NCI-H128 (cell line): ENCODE measurements at regions not wholly inside any gene's neighbourhood (a gene's known extent, or its start where the extent isn't known, plus 50 kb on each side); places are given as distances from the start of the nearest gene placed in this dataset.

Experiments
- DNase-seq: peaks from one replicate; lab custom pipeline; 2025; ENCODE audit not compliant: unreplicated experiment; lab: John Stamatoyannopoulos, UW

GRCh38 chr2:123154195-123154594, 870.9 kb upstream of the CNTNAP5 start:
- DNase-seq, result no peak

- no peak for DNase-seq
These were observed 868.1 kb upstream of the CNTNAP5 start for GRCh38 chr2:123157016-123157415.

DNA sequence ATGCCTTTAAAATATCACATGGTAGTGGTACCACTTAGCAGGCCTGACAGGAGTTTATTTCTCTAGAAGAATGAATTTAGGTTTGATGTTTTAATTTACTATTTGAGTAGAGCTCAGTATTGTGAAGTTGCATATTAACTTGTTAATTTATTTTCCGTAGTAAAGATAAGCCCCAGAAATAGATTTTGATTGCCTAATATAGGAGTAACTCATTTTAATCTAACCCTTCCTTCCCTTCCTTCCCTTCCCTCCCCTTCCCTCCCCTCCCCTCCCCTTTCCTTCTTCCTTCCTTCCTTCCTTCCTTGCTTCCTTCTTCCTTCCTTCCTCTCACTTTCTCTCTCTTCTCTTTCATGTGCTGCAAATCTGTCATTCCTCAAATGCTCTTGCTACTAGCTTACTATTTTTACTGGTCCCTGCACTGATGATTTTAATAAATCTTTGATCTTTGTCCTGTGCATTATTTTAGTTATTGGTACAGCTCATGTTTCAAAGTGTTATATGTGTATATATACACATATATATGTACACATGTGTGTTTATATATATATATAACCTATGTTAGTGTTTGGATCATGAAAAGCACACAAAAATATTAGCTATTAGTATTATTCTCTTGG, 862.6 kb upstream of the CNTNAP5 start:
- no peak for DNase-seq

GRCh38 chr2:123163398-123163797, 861.7 kb upstream of the CNTNAP5 start:
- no peak for DNase-seq

GRCh38 chr2:123164216-123164615, 860.9 kb upstream of the CNTNAP5 start:
- no peak for DNase-seq

DNA sequence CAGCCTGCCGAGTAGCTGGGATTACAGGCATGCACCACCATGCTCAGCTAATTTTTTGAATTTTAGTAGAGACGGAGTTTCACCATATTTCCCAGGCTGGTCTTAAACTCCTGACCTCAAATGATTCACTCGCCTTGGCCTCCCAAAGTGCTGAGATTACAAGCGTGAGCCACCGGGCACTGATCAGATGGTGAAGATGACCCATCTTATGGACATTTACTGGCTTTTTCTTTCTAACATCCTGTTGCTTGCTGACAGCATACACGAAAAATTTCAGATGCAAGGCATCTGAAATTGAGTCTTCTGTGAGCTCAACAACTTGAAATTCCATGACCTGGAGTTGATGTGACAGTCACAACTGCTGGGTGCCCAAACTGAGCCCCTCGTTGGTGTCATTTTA, 859.5 kb upstream of the CNTNAP5 start:
- no peak for DNase-seq

- DNase-seq, result no peak
These were observed 845.6 kb upstream of the CNTNAP5 start for GRCh38 chr2:123179526-123179925.

GRCh38 chr2:123195957-123196356, 829.1 kb upstream of the CNTNAP5 start:
- DNase-seq, result no peak

DNA sequence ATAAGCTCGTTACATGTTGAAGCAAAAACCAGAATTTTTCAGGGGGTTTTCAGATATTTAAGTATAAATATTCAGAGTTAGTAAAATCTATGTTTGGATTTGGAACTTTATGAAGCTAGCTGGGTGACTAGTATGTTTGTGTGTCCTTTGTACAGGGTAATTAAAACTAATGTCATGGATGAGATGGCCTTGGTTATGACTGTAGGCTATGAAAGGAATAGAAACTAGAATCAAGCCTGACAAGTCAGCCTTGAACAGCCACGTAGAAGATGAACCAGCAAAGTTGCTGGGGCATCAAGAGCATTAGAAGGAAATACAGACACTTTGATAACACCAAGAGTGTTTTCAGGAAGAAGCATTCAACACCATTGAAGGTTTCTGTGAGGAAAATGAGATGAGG, 825.1 kb upstream of the CNTNAP5 start:
- DNase-seq, result no peak

DNA sequence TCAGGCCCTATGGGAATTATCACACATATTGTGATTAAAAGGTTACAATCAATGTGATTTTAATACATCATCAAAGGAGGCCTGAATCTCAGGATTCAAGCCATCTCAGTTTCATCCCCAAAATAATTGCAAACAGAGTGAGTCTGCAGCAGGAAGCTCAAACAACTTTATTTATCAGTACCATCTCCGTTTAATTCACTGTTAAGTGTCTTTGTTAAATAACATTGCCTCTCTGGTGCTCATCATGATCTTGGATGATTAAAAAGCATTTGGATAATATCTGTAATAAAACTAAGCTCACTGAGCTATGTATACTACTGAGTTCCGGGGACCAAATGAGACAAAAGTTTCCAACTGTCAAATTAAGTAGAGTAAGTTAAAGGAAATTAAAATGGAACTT, 817.8 kb upstream of the CNTNAP5 start:
- DNase-seq, result no peak

DNA sequence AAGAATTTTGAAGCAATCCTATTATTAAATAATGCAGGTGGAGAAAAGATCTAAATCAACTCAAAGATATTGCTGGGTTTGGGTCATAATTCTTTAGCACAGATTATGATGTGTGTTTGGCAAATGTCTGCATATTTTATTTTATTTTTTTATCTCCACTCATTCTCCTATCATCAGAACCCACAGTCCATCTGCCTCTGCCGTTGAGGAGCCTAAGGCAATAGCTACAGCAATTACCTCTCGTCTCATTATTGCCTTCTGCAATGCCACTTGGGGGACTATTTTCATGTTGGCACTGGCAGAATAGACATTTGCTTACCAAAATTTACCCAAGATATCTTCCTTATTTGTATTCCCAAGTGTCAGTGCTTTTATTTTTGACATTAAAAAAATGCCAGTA, 815.9 kb upstream of the CNTNAP5 start:
- DNase-seq, result no peak

DNA sequence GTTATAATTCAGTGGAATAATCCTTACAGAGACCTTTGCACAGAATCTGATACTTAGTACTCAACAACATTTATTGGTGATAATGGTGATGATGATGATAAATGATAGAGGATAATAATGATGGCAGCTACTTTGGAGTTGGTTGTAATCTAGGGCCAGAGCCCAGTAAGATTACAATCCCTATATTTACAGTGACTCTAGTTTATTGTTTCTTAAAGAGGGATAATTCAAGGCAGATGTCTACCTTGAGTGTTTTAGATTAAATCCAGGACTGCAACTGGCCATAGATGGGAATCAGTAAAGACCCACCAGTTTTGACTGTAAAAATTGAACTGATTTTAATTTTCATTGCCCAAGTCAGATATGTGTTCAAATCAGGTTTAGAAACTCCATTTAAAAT, 813.9 kb upstream of the CNTNAP5 start:
- DNase-seq, result no peak

DNA sequence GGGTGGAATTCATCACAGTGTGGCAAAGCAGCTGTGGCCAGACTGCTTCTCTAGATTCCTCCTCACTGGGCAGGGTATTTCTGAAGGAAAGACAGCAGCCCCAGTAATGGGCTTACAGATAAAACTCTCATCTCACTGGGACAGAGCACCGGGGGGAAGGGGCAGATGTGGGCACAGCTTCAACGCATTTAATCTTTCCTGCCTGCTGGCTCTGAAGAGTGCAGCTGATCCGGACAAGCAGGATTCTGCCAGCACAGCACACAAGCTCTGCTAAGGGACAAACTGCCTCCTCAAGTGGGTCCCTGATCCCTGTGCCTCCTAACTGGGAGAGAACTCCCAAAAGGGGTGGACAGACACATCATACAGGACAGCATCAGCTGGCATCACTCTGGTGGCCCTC, 779.9 kb upstream of the CNTNAP5 start:
- no peak for DNase-seq

GRCh38 chr2:123258877-123259539, 766.1 kb upstream of the CNTNAP5 start:
- no peak for DNase-seq

DNA sequence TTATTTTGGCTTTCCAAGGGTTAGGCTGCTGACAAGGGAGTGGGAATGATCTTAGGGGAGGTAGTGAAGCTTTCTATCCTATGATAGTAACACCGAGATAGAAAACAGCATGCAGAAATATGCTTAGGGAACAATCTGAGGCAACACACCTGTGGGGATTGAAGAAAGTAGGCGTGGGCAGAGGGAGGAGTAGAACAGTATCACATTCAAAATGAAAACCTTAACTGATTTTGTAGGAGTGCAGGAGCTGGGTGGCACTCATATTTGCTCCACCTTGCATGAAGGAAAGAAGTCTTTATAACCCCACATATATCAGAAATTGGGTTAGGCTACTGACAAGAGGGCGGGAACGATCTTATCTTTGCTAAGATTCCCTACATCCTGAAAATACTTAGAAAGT, 762.2 kb upstream of the CNTNAP5 start:
- DNase-seq, result no peak

DNA sequence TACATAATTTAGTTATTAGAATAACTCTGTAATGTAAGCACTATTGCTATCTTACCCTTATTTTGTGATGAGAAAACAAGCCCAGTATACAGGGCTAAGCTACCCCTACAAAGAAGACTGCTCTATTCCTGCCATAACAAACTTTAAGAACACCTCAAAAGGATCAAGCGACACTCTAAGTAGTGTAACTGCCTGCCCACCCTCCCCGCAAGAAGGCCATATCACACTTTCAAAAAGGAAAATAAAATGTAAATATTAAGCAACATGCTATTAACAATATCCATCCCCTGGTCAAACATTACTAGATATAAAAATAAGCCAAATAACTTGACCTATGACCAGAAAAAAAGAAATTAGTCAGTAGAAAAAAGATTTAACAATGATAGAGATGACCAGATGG, 741.7 kb upstream of the CNTNAP5 start:
- DNase-seq, result no peak

DNA sequence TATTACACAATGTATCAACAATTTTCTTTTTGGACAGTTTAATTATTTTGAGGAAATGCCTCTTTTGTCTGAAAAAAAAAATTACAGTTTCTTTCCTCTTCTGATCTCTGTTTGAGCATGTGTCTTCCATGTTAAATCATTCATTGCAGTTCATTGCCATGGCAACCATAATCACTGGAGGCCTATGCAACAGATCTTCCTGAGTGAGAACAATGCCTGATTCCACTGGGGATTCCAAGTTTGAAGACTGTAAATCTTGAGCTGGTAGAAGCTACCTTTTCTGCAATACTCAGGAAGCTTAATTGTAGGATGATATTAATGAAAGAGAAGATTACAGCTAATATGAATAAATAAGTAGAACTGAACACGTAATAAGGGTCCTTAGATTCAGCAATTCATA, 721.4 kb upstream of the CNTNAP5 start:
- DNase-seq, result no peak
